BE2C (cell line): ENCODE measurements at regions not wholly inside any gene's neighbourhood (a gene's known extent, or its start where the extent isn't known, plus 50 kb on each side); places are given as distances from the start of the nearest gene placed in this dataset.
"Not testable (repeated sequence)": the region's sequence is repeated elsewhere in the genome, so short reads cannot be mapped to it uniquely, and the experiment has no call there.

Source experiments
- DNase-seq: peaks from one replicate; pipeline ENCODE4 v3.0.0-alpha.2; 2020
- H3K27me3 ChIP-seq: fragments of 250-450 bp; sonication (Bioruptor Pico); 2 replicates; pipeline ENCODE4 v1.5.1; 2020; ENCODE audit warnings: mild to moderate bottlenecking
- H3K36me3 ChIP-seq: fragments of 250-450 bp; sonication (Bioruptor Pico); 2 replicates; pipeline ENCODE4 v1.5.1; 2020; ENCODE audit warnings: mild to moderate bottlenecking
- H3K4me1 ChIP-seq: fragments of 250-450 bp; sonication (Bioruptor Pico); 2 replicates; pipeline ENCODE4 v1.5.1; 2020
- H3K4me3 ChIP-seq: 2 replicates; pipeline ENCODE4 v1.5.1; 2011; ENCODE audit warnings: low read depth, low read length
- H3K9me3 ChIP-seq: fragments of 250-450 bp; sonication (Bioruptor Pico); 2 replicates; pipeline ENCODE4 v1.5.1; 2020
- TF ChIP-seq, protein P1 (sequence below): IDR thresholded peaks from 2 replicates; pipeline ENCODE4 v1.5.1; 2012; ENCODE audit warnings: mild to moderate bottlenecking, low read depth, low read length

DNA sequence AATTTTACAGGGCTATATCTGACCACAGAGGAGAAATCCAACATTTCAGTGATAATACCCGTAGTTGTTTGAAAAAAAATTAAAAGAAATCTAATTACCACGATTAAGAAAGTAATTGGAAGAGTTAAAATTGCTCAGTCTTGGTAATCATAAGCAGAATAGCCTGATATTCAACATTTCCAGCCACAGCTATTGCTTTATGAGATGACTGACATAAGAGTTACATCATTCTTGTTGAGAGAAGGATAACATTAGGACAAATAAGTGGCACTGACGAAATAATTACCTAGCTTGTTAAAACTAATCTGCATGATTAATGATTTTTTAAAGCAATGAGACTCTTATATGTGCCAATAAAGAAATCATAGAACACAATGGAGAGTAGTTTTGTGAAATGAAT lies 825.0 kb upstream of the GBE1 start:
- DNase-seq: no peak
- Histone ChIP-seq H3K36me3 (no peaks in the 10 kb centered on the region), H3K27me3 (no peaks in the 10 kb centered on the region), H3K9me3 (no peaks in the 10 kb centered on the region), H3K4me3 (no peak overlapping the region), H3K4me1 (no peaks in the 10 kb centered on the region)
- TF ChIP-seq, protein P1, sequence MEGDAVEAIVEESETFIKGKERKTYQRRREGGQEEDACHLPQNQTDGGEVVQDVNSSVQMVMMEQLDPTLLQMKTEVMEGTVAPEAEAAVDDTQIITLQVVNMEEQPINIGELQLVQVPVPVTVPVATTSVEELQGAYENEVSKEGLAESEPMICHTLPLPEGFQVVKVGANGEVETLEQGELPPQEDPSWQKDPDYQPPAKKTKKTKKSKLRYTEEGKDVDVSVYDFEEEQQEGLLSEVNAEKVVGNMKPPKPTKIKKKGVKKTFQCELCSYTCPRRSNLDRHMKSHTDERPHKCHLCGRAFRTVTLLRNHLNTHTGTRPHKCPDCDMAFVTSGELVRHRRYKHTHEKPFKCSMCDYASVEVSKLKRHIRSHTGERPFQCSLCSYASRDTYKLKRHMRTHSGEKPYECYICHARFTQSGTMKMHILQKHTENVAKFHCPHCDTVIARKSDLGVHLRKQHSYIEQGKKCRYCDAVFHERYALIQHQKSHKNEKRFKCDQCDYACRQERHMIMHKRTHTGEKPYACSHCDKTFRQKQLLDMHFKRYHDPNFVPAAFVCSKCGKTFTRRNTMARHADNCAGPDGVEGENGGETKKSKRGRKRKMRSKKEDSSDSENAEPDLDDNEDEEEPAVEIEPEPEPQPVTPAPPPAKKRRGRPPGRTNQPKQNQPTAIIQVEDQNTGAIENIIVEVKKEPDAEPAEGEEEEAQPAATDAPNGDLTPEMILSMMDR: no peak

- H3K4me1 ChIP-seq, H3K36me3 ChIP-seq, DNase-seq, H3K27me3 ChIP-seq, H3K9me3 ChIP-seq, H3K4me3 ChIP-seq: not testable (repeated sequence)
Observed at GRCh38 chr3:82586002-82586401, 824.6 kb upstream of the GBE1 start.

DNA sequence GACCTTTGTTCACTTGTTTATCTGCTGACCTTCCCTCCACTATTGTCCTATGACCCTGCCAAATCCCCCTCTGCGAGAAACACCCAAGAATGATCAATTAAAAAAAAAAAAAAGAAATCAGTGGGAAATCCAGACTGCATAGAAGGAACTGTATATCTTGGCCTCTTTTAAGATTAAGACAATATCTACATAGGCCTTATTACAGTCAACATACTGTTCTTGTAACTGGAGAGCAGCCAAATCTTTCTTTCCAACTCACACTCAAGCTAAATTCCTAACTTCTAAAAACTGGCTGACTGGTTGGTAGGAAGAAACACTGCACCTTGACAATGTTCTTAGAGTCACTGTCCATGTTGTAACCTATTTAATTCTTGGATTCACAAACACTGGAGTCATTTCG lies 824.1 kb upstream of the GBE1 start:
- H3K36me3 ChIP-seq, H3K4me3 ChIP-seq, DNase-seq, H3K27me3 ChIP-seq, H3K9me3 ChIP-seq, H3K4me1 ChIP-seq: not testable (repeated sequence)

DNA sequence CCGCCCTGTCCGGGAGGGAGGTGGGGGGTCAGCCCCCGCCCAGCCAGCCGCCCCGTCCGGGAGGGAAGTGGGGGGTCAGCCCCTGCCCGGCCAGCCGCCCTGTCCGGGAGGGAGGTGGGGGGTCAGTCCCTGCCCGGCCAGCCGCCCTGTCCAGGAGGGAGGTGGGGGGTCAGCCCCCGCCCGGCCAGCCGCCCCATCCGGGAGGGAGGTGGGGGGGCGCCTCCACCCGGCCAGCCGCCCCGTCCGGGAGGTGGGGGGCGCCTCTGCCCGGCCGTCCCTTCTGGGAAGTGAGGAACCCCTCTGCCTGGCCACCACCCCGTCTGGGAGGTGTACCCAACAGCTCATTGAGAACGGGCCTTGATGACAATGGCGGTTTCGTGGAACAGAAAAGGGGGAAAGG lies 823.4 kb upstream of the GBE1 start:
- DNase-seq, H3K36me3 ChIP-seq, H3K4me3 ChIP-seq, H3K27me3 ChIP-seq, H3K9me3 ChIP-seq, H3K4me1 ChIP-seq: not testable (repeated sequence)

- not testable (repeated sequence) for DNase-seq, H3K9me3 ChIP-seq, H3K4me1 ChIP-seq, H3K36me3 ChIP-seq, H3K27me3 ChIP-seq, H3K4me3 ChIP-seq
Observed at GRCh38 chr3:82584415-82584814, 823.0 kb upstream of the GBE1 start.

DNA sequence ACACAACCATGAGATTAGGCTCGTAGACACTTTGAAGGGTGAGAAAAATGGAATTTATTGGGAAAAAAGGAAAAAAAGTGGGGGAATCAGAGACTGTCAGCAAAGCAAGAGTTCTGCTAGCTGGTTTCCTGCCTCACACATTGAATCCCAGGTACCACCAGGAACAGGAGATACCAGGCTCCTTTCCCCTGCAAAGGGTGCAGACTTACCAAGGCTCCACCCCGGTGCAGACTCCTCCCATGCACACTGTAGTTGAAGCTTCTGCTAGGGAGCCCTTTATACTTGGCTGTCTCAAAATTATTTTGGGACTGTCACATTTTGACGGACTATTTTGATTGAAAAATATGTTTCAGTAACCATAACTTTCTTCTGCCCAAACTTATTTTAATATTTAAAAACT lies 819.9 kb upstream of the GBE1 start:
- TF ChIP-seq, protein P1: no peak
- no peaks in the 10 kb centered on the region for H3K9me3 ChIP-seq
- no peak for DNase-seq
- no peaks in the 10 kb centered on the region for H3K27me3 ChIP-seq
- no peaks in the 10 kb centered on the region for H3K36me3 ChIP-seq
- no peaks in the 10 kb centered on the region for H3K4me1 ChIP-seq
- H3K4me3 ChIP-seq: no peak overlapping the region

DNA sequence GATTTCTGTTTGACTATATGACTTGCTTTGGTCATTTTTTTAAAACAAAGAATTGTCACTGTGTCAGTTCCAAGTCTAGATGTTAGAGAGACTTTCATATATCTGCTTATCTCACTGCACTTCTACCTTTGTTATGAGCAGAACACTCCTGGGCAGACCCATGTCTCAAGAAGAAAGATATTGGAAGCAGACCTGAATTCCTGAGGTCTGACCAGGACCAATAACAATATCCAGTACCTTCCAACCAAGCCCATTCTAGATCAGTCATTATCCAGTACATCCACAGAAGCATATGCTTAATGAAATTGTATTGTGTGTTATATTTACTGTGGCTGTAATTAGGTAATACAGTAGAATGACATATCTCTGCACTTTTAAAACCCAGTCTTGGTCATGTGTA lies 811.3 kb upstream of the GBE1 start:
- TF ChIP-seq, protein P1: no peak
- Histone ChIP-seq H3K4me1 (no peaks in the 10 kb centered on the region), H3K27me3 (no peaks in the 10 kb centered on the region), H3K9me3 (no peaks in the 10 kb centered on the region), H3K4me3 (no peak overlapping the region), H3K36me3 (no peaks in the 10 kb centered on the region)
- DNase-seq: no peak

DNA sequence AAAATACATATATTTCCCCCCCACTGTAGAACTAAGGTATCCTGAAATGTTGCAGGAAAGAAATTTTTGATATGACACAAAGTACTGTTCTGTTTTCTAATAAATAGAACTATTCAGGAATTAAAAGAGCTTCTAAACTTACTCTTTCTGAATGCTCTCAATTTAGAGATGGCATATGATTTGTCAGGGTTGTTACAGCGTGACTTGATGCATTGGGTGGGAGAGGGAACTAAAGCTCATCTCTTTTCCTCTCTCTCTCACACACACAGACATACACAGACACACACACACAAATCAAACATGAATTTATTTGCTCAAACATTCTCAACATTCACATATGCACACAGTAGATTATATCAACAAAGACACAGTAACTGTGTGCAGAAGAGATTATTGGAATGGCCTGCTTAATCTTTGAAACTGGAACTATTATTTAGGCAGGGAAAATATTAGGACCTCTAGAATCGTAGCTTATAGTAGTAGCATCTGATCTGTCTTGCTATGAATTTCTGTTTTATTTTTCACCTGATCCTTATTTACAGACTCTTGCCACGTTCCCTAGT lies 807.4 kb upstream of the GBE1 start:
- TF ChIP-seq, protein P1: no peak
- no peak for DNase-seq
- H3K4me3 ChIP-seq: no peak overlapping the region
- no peaks in the 10 kb centered on the region for H3K4me1 ChIP-seq
- no peaks in the 10 kb centered on the region for H3K9me3 ChIP-seq
- H3K36me3 ChIP-seq: no peaks in the 10 kb centered on the region
- H3K27me3 ChIP-seq: no peaks in the 10 kb centered on the region
